D721Med (cell line): ENCODE measurements at regions not wholly inside any gene's neighbourhood (a gene's known extent, or its start where the extent isn't known, plus 50 kb on each side); places are given as distances from the start of the nearest gene placed in this dataset.

Experiments used
- DNase-seq: peaks from one replicate; pipeline ENCODE4 v3.0.0; 2011; ENCODE audit warnings: low spot score; ENCODE audit not compliant: insufficient read length
- FAIRE-seq: peaks from 2 replicates; lab custom pipeline; 2011; peaks lifted over from hg19 to GRCh38; lab: Jason Lieb, UNC
- CTCF ChIP-seq: IDR thresholded peaks from 2 replicates; pipeline ENCODE4 v1.5.1; 2012; ENCODE audit warnings: mild to moderate bottlenecking, control low read depth; ENCODE audit not compliant: insufficient read depth; ENCODE audit errors: missing control alignments

DNA sequence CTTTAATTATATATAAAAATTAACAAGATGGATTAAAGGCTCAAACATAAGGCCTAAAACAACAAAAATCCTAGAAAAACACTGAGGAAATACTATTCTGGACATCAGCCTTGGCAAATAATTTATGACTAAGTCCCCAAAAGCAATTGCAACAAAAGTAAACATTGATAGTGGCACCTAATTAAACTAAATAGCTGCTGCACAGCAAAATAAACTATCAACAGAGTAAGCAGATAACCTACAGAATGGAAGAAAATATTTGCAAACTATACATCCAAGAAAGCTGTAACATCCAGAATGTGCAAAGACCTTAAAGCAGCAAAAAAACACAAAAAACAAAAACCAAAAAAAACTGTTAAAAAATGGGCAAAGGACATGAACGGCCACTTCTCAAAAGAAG, 384.0 kb upstream of the SEMA3D start:
- FAIRE-seq (no peak), DNase-seq (no peak)
- no peak for TF ChIP-seq CTCF

- FAIRE-seq, result no peak
- TF ChIP-seq CTCF, result no peak
- DNase-seq, result no peak
Observed at GRCh38 chr7:85567983-85568382, 381.1 kb upstream of the SEMA3D start.

DNA sequence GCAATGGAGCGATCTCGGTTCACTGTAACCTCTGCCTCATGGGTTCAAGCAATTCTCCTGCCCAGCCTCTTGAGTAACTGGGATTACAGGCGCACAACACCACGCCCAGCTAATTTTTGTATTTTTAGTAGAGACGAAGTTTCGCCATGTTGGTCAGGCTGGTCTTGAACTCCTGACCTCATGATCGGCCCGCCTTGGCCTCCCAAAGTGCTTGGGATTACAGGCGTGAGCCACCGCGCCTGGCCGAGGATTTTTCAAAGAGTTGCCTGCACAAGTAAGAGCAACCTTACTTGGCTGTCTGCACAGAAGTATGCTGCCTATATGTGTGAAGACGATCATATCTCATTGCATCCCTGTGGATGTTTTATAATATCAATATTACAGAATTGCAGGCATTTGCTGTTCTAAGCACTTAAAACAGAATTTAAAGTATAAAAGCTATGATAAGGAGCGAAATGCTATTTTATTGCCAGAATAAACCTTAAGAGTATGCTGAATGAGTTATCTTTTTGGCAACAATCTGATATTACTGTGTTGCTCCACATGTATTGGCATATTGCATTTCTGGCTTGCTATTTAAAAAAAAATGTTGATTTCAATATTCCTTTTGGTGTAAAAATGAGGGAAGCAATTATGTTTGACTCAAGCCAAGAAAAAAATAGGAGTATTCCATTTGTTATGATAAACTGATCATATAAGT, 379.4 kb upstream of the SEMA3D start:
- TF ChIP-seq CTCF, result no peak
- DNase-seq (no peak), FAIRE-seq (no peak)

DNA sequence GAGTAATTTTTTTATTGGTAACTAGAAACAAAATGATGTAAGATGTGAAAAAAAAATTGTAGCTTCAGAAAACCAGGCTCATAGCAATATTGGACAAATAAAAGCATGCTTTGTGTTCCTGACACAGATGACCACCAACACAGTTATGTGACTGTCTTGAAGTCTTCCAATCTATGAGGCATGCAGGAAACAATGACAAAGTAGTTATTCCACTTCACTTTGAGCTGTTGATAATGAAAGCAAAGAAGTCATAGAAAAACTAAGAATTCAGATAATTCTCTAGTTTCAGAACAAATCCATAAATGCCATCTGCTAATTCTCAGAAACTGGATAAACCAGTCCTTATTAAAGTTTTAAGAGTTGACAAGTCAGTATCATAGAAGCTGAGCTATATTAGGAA, 378.4 kb upstream of the SEMA3D start:
- TF ChIP-seq CTCF, result no peak
- FAIRE-seq, result no peak
- DNase-seq, result no peak

DNA sequence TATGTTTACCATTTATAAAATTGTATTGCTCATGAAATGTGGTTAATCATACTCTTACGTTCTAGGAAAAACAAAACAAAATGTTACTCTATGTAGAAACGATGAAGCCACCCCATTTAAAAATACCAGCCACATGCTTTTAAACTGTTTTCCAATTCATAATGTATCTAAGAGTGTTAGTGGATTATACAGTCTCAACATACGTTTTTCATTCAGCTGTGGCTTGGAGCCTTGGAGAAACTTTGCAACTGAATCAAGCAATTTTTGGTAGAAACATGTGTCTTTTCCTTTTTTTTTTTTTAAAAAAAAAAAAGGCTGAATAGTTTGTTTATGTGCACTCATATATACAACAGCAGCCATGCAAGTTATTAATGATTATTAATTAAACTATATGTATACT, 378.0 kb upstream of the SEMA3D start:
- FAIRE-seq (no peak), DNase-seq (no peak)

GRCh38 chr7:85561706-85562105, 374.9 kb upstream of the SEMA3D start:
- DNase-seq, result no peak
- no peak for TF ChIP-seq CTCF
- FAIRE-seq, result no peak

More for the DNA sequence above, 378.0 kb upstream of the SEMA3D start:
- no peak for TF ChIP-seq CTCF
